WERI-Rb-1 (cell line): ENCODE measurements at regions not wholly inside any gene's neighbourhood (a gene's known extent, or its start where the extent isn't known, plus 50 kb on each side); places are given as distances from the start of the nearest gene placed in this dataset.

Source experiments
- DNase-seq: peaks from one replicate; pipeline ENCODE4 v3.0.0-alpha.2; 2020
- H3K27ac ChIP-seq: fragments of 250-450 bp; sonication (Bioruptor Pico); 2 replicates; pipeline ENCODE4 v1.5.1; 2020; ENCODE audit warnings: mild to moderate bottlenecking, moderate library complexity
- H3K27me3 ChIP-seq: fragments of 250-450 bp; sonication (Bioruptor Pico); 2 replicates; pipeline ENCODE4 v1.5.1; 2021; ENCODE audit warnings: mild to moderate bottlenecking, low read depth, moderate library complexity; ENCODE audit not compliant: insufficient read depth, severe bottlenecking
- H3K36me3 ChIP-seq: fragments of 250-450 bp; sonication (Bioruptor Pico); 2 replicates; pipeline ENCODE4 v1.5.1; 2020; ENCODE audit warnings: mild to moderate bottlenecking, moderate library complexity
- H3K4me3 ChIP-seq: 2 replicates; pipeline ENCODE4 v1.5.1; 2011; ENCODE audit warnings: low read depth, mild to moderate bottlenecking, control low read depth, low read length
- H3K9me3 ChIP-seq: fragments of 250-450 bp; sonication (Bioruptor Pico); 2 replicates; pipeline ENCODE4 v1.5.1; 2021; ENCODE audit warnings: mild to moderate bottlenecking, moderate library complexity; ENCODE audit not compliant: severe bottlenecking
- CTCF ChIP-seq: IDR thresholded peaks from 2 replicates; pipeline ENCODE4 v1.5.1; 2011; ENCODE audit warnings: low read depth, mild to moderate bottlenecking, control low read depth, inconsistent platforms, low read length

- Histone ChIP-seq H3K27ac (no peak overlapping the region), H3K4me3 (no peak overlapping the region), H3K27me3 (no peaks in the 10 kb centered on the region), H3K36me3 (no peaks in the 10 kb centered on the region), H3K9me3 (no peaks in the 10 kb centered on the region)
- TF ChIP-seq CTCF = no peak
- no peak for DNase-seq
Observed at GRCh38 chr1:99170516-99170915, 93.8 kb upstream of the PLPPR4 start.

- Histone ChIP-seq H3K4me3 (no peak overlapping the region), H3K27me3 (no peaks in the 10 kb centered on the region), H3K9me3 (no peaks in the 10 kb centered on the region), H3K36me3 (no peaks in the 10 kb centered on the region), H3K27ac (no peak overlapping the region)
- no peak for DNase-seq
- no peak for TF ChIP-seq CTCF
Observed at GRCh38 chr1:99171184-99171813, 93.0 kb upstream of the PLPPR4 start.

- no peak for DNase-seq
- H3K27ac ChIP-seq = no peak overlapping the region
- H3K36me3 ChIP-seq = no peaks in the 10 kb centered on the region
- TF ChIP-seq CTCF = no peak
- no peaks in the 10 kb centered on the region for H3K9me3 ChIP-seq
- H3K4me3 ChIP-seq = no peak overlapping the region
- H3K27me3 ChIP-seq = no peaks in the 10 kb centered on the region
Observed at GRCh38 chr1:99173282-99173681, 91.0 kb upstream of the PLPPR4 start.

- no peak for TF ChIP-seq CTCF
- Histone ChIP-seq H3K36me3 (no peaks in the 10 kb centered on the region), H3K9me3 (no peaks in the 10 kb centered on the region)
Observed at GRCh38 chr1:99173900-99174299, 90.4 kb upstream of the PLPPR4 start.

GRCh38 chr1:99176753-99177152 lies 87.5 kb upstream of the PLPPR4 start:
- H3K27me3 ChIP-seq = no peaks in the 10 kb centered on the region
- DNase-seq = no peak
- no peak for TF ChIP-seq CTCF
- no peak overlapping the region for H3K27ac ChIP-seq
- no peaks in the 10 kb centered on the region for H3K36me3 ChIP-seq
- no peak overlapping the region for H3K4me3 ChIP-seq
- no peaks in the 10 kb centered on the region for H3K9me3 ChIP-seq

More at GRCh38 chr1:99173900-99174299, 90.4 kb upstream of the PLPPR4 start:
- H3K4me3 ChIP-seq = no peak overlapping the region
- no peaks in the 10 kb centered on the region for H3K27me3 ChIP-seq
- H3K27ac ChIP-seq = no peak overlapping the region
- DNase-seq = no peak

GRCh38 chr1:99177465-99177864 lies 86.8 kb upstream of the PLPPR4 start:
- DNase-seq = no peak
- no peaks in the 10 kb centered on the region for H3K36me3 ChIP-seq
- H3K4me3 ChIP-seq = no peak overlapping the region
- H3K27ac ChIP-seq = no peak overlapping the region; the same call in 1 of the 2 replicates
- TF ChIP-seq CTCF = no peak
- no peaks in the 10 kb centered on the region for H3K9me3 ChIP-seq
- no peaks in the 10 kb centered on the region for H3K27me3 ChIP-seq
